Calu3 (cell line): ENCODE measurements at regions not wholly inside any gene's neighbourhood (a gene's known extent, or its start where the extent isn't known, plus 50 kb on each side); places are given as distances from the start of the nearest gene placed in this dataset.

ENCODE experiments used
- BruUV-seq: library from RNA; stranded (reverse); fragments of 400-500 nt; replicated peaks from 2 replicates; lab custom pipeline; 2021; lab: Mats Ljungman, UMichigan
- CTCF ChIA-PET: fragments of 300-600 bp; sonication (Branson Sonifier 250); formaldehyde crosslinking; loops from one replicate; lab custom pipeline; 2022; ENCODE audit warnings: antibody characterized with exemption; lab: Charles Lee
- DNase-seq: peaks from one replicate; pipeline ENCODE4 v3.0.0; 2022
- H3K27ac Mint-ChIP-seq: one replicate; pipeline ENCODE4 v1.8.0; 2022; ENCODE audit warnings: mixed read lengths; ENCODE audit not compliant: unreplicated experiment
- H3K27me3 Mint-ChIP-seq: one replicate; pipeline ENCODE4 v1.8.0; 2022; ENCODE audit warnings: mixed read lengths; ENCODE audit not compliant: unreplicated experiment
- H3K36me3 Mint-ChIP-seq: one replicate; pipeline ENCODE4 v1.8.0; 2022; ENCODE audit warnings: mild to moderate bottlenecking, moderate library complexity, mixed read lengths; ENCODE audit not compliant: insufficient read depth, unreplicated experiment
- H3K4me1 Mint-ChIP-seq: one replicate; pipeline ENCODE4 v1.8.0; 2022; ENCODE audit warnings: mild to moderate bottlenecking, low read depth, mixed read lengths; ENCODE audit not compliant: unreplicated experiment
- H3K4me3 Mint-ChIP-seq: one replicate; pipeline ENCODE4 v1.8.0; 2022; ENCODE audit warnings: mild to moderate bottlenecking, low read depth, moderate library complexity, mixed read lengths; ENCODE audit not compliant: unreplicated experiment
- H3K9me3 Mint-ChIP-seq: one replicate; pipeline ENCODE4 v1.8.0; 2022; ENCODE audit warnings: low read depth, mixed read lengths; ENCODE audit not compliant: unreplicated experiment
- CTCF ChIP-seq: fragments of 200-600 bp; IDR thresholded peaks from one replicate; pipeline ENCODE4 v1.8.0; 2022; ENCODE audit warnings: antibody characterized with exemption; ENCODE audit not compliant: unreplicated experiment
- intact Hi-C: fragments of 100-400 bp; cut with micrococcal nuclease; formaldehyde crosslinking; loops from one replicate; pipeline ENCODE4 v1.10.0; 2022; ENCODE audit not compliant: unreplicated experiment

- CTCF ChIA-PET: interaction anchor here (1.0 kb wide), 1 partner anchor 7 kb away, joined by 3 read pairs; no protein-coding TSS in a partner anchor
- no peak for TF ChIP-seq CTCF
- intact Hi-C loops: no loop called here
- Mint-ChIP-seq H3K9me3 (no peaks in the 10 kb centered on the region), H3K36me3 (no peaks in the 10 kb centered on the region), H3K4me3 (no peak overlapping the region), H3K27me3 (no peaks in the 10 kb centered on the region), H3K4me1 (peaks cover 11% of the 10 kb centered on the region), H3K27ac (no peak overlapping the region)
- no TSS peak for BruUV-seq
- no peak for DNase-seq
Observed at GRCh38 chr18:49648811-49649210, 87.0 kb downstream of the LIPG start.
